ENCODE measurements at regions not wholly inside any gene's neighbourhood (a gene's known extent, or its start where the extent isn't known, plus 50 kb on each side); places are given as distances from the start of the nearest gene placed in this dataset.
"Not testable (repeated sequence)": the region's sequence is repeated elsewhere in the genome, so short reads cannot be mapped to it uniquely, and the experiment has no call there.

DNA sequence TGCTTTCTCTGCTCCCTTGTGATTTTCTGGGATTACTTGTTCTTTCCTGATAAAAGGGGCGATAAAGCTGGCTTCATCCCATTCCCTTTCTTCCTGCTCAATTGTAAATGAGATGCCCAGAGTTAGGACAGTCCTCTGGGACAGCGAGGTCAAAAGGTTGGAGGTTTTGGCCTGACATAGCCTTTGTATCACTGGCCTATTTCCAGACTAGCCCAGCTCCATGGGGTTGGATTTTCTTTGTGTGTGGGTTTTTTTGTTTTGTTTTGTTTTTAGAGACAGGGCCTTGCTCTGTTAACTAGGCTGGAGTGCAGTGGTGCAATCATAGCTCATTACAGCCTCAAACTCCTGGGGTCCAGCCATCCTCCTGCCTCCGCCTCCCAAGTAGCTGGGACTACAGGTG is 57.8 kb downstream of the NPIPB11 start:
- not testable (repeated sequence) for H3K9me3 ChIP-seq (ENCODE audit: low read length); H3K79me2 ChIP-seq (replicated peaks; ENCODE audit: insufficient read depth, low read length); H3K27me3 ChIP-seq (ENCODE audit: insufficient read depth, low read depth, low read length); H4K20me1 ChIP-seq (ENCODE audit: insufficient read depth); H3K4me2 ChIP-seq (ENCODE audit: low read length); H2AFZ ChIP-seq (ENCODE audit: low read depth, low read length); H3K36me3 ChIP-seq (ENCODE audit: insufficient read depth, low read length); H3K4me3 ChIP-seq (ENCODE audit: low read length); H3K9ac ChIP-seq (ENCODE audit: low read length); H3K9me2 ChIP-seq (ENCODE audit: insufficient read depth, low read length); H3K27ac ChIP-seq (ENCODE audit: low read length); H3F3A ChIP-seq (ENCODE audit: insufficient read depth, low read length, poor library complexity, severe bottlenecking)

DNA sequence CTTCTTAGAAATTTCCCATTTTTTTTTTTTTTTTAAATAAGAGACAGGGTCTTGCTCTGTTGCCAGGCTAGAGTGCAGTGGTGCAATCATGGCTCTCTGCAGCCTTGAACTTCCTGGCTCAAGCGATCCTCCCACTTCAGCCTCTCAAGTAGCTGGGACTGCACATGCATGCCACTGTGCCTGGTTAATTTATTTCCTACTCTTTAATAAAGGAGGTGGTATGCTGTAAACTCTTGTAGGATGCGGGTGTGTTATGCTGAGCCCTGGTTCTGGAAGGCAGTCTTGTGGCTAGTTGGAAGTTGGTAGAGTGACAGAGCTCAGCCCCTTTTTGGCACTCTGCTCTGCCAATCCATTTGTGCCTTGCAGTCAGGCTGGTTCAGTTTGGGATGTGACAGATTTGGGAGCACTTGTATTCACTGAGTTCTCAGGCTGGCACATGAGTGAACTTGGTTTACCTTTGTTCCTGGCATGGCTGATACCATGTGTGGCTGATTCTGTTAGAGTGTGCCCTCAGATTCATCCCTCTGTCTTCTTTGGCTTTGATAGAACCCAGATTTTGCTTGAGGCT is 58.3 kb downstream of the NPIPB11 start:
- not testable (repeated sequence) for H3K79me2 ChIP-seq (replicated peaks; ENCODE audit: insufficient read depth, low read length)

DNA sequence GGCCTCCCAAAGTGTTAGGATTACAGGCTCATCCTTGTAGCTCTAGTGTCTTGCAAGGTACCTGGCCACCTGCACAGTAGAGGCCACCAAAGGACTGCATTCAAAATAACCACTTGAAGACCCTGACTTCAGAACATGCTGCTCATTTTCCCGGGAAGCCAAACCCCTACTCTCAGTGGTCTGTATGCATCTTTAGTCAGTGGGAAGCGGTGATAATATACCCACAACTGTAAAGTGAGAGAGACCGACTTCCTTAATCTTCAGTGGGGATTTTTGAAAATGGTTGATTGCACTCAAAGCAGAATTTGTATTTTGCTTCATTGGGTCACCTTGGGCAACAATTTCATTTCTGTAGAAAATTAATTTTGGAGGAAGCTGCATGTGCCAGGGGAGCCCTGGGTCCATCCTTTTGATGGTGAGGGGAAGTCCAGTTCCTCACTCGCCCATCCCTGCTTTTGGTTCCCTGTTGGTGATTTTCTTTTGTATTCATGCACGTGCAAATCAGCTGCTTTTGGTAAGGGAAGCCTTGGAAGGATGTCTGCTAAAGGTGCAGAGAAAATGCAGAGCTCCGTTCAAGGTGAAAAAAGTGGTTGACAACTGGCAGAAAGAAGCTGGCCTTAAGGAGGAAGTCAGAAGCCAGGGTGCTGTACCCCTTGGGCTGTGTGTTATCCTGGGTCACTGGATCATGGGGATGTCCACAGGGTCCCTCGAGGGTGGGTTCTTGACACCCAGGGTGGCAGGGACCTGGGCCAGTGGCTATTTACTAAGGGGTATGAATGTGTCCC is 59.5 kb downstream of the NPIPB11 start:
- H3K79me2 ChIP-seq (replicated peaks; ENCODE audit: insufficient read depth, low read length); H3K27me3 ChIP-seq (ENCODE audit: insufficient read depth, low read depth, low read length); H3K4me3 ChIP-seq (ENCODE audit: low read length); H3K9me3 ChIP-seq (ENCODE audit: low read length); H3F3A ChIP-seq (ENCODE audit: insufficient read depth, low read length, poor library complexity, severe bottlenecking); H3K27ac ChIP-seq (ENCODE audit: low read length); H3K4me2 ChIP-seq (ENCODE audit: low read length); H3K9ac ChIP-seq (ENCODE audit: low read length); H3K9me2 ChIP-seq (ENCODE audit: insufficient read depth, low read length); H3K36me3 ChIP-seq (ENCODE audit: insufficient read depth, low read length); H2AFZ ChIP-seq (ENCODE audit: low read depth, low read length); H4K20me1 ChIP-seq (ENCODE audit: insufficient read depth): not testable (repeated sequence)

More for the DNA sequence above, 58.3 kb downstream of the NPIPB11 start:
- not testable (repeated sequence) for H2AFZ ChIP-seq (ENCODE audit: low read depth, low read length); H3K9me3 ChIP-seq (ENCODE audit: low read length); H4K20me1 ChIP-seq (ENCODE audit: insufficient read depth); H3K36me3 ChIP-seq (ENCODE audit: insufficient read depth, low read length); H3K9me2 ChIP-seq (ENCODE audit: insufficient read depth, low read length); H3K4me3 ChIP-seq (ENCODE audit: low read length); H3K4me2 ChIP-seq (ENCODE audit: low read length); H3F3A ChIP-seq (ENCODE audit: insufficient read depth, low read length, poor library complexity, severe bottlenecking); H3K27me3 ChIP-seq (ENCODE audit: insufficient read depth, low read depth, low read length); H3K9ac ChIP-seq (ENCODE audit: low read length); H3K27ac ChIP-seq (ENCODE audit: low read length)

DNA sequence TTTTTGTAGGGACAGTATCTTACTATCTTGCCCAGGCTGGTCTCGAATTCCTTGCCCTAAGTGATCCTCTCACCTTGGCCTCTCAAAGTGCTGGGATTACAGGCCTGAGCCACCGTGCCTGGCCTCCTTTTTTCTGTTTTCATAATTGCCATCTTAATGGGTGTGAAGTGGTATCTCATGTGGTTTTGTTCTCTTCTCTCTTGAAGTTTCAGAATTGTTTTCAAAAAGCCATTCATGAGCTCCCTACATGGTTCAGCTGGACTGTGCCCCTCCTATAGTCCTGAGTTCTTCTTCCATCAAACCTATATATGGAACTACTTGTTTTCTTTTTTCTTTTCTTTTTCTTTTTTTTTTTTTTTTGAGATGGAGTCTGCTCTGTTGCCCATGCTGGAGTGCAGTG is 60.3 kb downstream of the NPIPB11 start:
- H2AFZ ChIP-seq (ENCODE audit: low read depth, low read length); H3K36me3 ChIP-seq (ENCODE audit: insufficient read depth, low read length); H3K79me2 ChIP-seq (replicated peaks; ENCODE audit: insufficient read depth, low read length); H3F3A ChIP-seq (ENCODE audit: insufficient read depth, low read length, poor library complexity, severe bottlenecking); H3K4me2 ChIP-seq (ENCODE audit: low read length); H3K9me3 ChIP-seq (ENCODE audit: low read length); H3K9me2 ChIP-seq (ENCODE audit: insufficient read depth, low read length); H3K4me3 ChIP-seq (ENCODE audit: low read length); H3K27me3 ChIP-seq (ENCODE audit: insufficient read depth, low read depth, low read length); H3K9ac ChIP-seq (ENCODE audit: low read length); H3K27ac ChIP-seq (ENCODE audit: low read length); H4K20me1 ChIP-seq (ENCODE audit: insufficient read depth): not testable (repeated sequence)

DNA sequence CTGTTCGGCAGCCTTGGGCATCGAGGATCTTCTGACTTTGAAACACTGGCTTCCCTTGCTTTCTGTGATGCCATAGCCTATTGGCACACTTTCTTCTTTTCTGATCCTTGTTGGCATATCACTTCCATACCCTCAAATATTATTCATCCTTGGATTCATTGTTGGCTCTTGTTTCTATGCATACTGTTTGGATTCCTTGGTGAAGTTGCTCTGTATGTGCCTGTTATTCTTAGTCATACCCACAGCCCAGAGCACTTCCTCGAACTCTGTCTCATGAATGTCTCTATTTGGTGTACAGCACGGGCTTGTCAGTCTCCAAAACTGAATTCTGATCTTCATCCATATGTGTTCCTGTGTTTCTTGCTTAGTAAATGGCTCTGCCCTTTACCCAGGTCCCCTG is 63.6 kb downstream of the NPIPB11 start:
- H3K27ac ChIP-seq (ENCODE audit: low read length); H3K4me2 ChIP-seq (ENCODE audit: low read length); H3K4me3 ChIP-seq (ENCODE audit: low read length); H3K9me2 ChIP-seq (ENCODE audit: insufficient read depth, low read length); H3K27me3 ChIP-seq (ENCODE audit: insufficient read depth, low read depth, low read length); H3K9me3 ChIP-seq (ENCODE audit: low read length); H2AFZ ChIP-seq (ENCODE audit: low read depth, low read length); H3F3A ChIP-seq (ENCODE audit: insufficient read depth, low read length, poor library complexity, severe bottlenecking); H3K79me2 ChIP-seq (replicated peaks; ENCODE audit: insufficient read depth, low read length); H3K36me3 ChIP-seq (ENCODE audit: insufficient read depth, low read length); H3K9ac ChIP-seq (ENCODE audit: low read length); H4K20me1 ChIP-seq (ENCODE audit: insufficient read depth): not testable (repeated sequence)

- not testable (repeated sequence) for H3K9me3 ChIP-seq (ENCODE audit: low read length); H2AFZ ChIP-seq (ENCODE audit: low read depth, low read length); H3F3A ChIP-seq (ENCODE audit: insufficient read depth, low read length, poor library complexity, severe bottlenecking); H3K27me3 ChIP-seq (ENCODE audit: insufficient read depth, low read depth, low read length); H3K9ac ChIP-seq (ENCODE audit: low read length); H3K27ac ChIP-seq (ENCODE audit: low read length); H3K36me3 ChIP-seq (ENCODE audit: insufficient read depth, low read length); H4K20me1 ChIP-seq (ENCODE audit: insufficient read depth); H3K4me3 ChIP-seq (ENCODE audit: low read length); H3K4me2 ChIP-seq (ENCODE audit: low read length); H3K9me2 ChIP-seq (ENCODE audit: insufficient read depth, low read length); H3K79me2 ChIP-seq (replicated peaks; ENCODE audit: insufficient read depth, low read length)
Measured at GRCh38 chr16:29340779-29341438, 65.6 kb downstream of the NPIPB11 start.

DNA sequence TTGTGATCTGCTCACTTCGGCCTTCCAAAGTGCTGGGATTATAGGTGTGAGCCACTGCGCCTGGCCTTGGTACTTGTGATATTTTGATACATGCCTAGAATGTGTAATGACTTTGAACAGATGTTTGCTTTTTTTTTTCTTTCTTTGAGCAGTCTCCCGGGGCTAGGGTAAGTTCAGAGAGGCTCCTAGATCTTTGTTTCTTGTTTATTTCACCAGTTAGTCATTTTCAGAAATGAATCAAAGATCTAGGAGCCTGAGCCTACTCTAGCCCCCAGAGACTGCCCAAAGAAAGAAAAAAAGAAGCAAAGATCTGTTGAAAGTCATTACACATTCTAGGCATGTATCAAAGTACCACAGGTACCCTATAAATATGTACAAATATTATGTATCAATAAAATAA is 66.3 kb downstream of the NPIPB11 start:
- not testable (repeated sequence) for H3K9me3 ChIP-seq (ENCODE audit: low read length); H4K20me1 ChIP-seq (ENCODE audit: insufficient read depth); H3K9ac ChIP-seq (ENCODE audit: low read length); H3K79me2 ChIP-seq (replicated peaks; ENCODE audit: insufficient read depth, low read length); H3K36me3 ChIP-seq (ENCODE audit: insufficient read depth, low read length); H3K9me2 ChIP-seq (ENCODE audit: insufficient read depth, low read length); H3K4me2 ChIP-seq (ENCODE audit: low read length); H3K27me3 ChIP-seq (ENCODE audit: insufficient read depth, low read depth, low read length); H3K4me3 ChIP-seq (ENCODE audit: low read length); H3F3A ChIP-seq (ENCODE audit: insufficient read depth, low read length, poor library complexity, severe bottlenecking); H3K27ac ChIP-seq (ENCODE audit: low read length); H2AFZ ChIP-seq (ENCODE audit: low read depth, low read length)
